ENCODE measurements at regions not wholly inside any gene's neighbourhood (a gene's known extent, or its start where the extent isn't known, plus 50 kb on each side); places are given as distances from the start of the nearest gene placed in this dataset.
"Not testable (repeated sequence)": the region's sequence is repeated elsewhere in the genome, so short reads cannot be mapped to it uniquely, and the experiment has no call there.

DNA sequence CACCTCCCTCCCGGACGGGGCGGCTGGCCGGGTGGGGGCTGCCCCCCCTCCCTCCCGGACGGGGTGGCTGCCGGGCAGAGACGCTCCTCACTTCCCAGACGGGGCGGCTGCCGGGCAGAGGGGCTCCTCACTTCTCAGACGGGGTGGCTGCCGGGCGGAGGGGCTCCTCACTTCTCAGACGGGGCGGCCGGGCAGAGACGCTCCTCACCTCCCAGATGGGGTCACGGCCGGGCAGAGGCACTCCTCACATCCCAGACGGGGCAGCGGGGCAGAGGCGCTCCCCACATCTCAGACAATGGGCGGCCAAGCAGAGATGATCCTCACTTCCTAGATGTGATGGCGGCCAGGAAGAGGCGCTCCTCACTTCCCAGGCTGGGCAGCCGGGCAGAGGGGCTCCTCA is 1430.4 kb upstream of the FLRT2 start:
- not testable (repeated sequence) for H3K4me3 ChIP-seq (ENCODE audit: low read depth, low read length); DNase-seq (ENCODE audit: low read depth)

- H3K4me3 ChIP-seq (ENCODE audit: low read depth, low read length): no peak overlapping the region
- no peak for DNase-seq (ENCODE audit: low read depth)
Observed at GRCh38 chr14:84107835-84108343, 1422.1 kb upstream of the FLRT2 start.

DNA sequence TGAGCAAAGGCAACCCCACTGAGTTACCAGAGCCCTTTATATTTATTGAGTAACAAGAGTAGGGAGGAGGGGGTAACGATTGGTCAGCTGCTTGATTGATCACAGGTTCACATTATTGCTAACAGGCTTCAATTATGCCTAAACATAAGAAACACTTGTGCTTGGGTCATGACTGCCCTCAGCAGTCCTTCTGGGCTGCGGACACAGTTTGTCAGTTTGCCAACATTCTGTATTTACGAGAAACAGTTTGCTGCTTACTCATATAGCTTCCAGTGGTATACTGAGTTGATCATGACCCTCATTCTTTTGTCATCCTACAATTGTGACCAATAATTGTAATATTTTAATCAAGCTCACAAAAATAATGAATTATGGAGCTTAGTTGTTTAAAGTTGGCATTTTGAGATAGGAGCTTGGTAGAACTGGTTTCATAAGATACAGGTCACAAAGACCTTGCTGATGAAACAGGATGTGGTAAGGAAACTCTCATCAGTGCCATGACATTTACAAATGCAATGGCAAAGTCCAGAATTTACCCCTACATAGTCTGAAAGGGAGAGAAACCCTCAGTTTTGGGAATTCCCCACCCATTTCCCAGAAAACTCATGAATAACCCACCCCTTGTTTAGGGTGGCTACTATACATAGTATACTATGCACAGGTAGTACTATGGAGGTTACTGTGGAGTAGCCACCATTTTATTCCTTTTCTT is 1421.0 kb upstream of the FLRT2 start:
- H3K4me3 ChIP-seq (ENCODE audit: low read depth, low read length): no peak overlapping the region
- no peak for DNase-seq (ENCODE audit: low read depth)

- DNase-seq (ENCODE audit: low read depth): no peak
- no peak overlapping the region for H3K4me3 ChIP-seq (ENCODE audit: low read depth, low read length)
Observed at GRCh38 chr14:84112589-84112988, 1417.4 kb upstream of the FLRT2 start.

GRCh38 chr14:84125676-84126075 is 1404.3 kb upstream of the FLRT2 start:
- no peak for DNase-seq (ENCODE audit: low read depth)
- no peak overlapping the region for H3K4me3 ChIP-seq (ENCODE audit: low read depth, low read length)

GRCh38 chr14:84127495-84127894 is 1402.4 kb upstream of the FLRT2 start:
- H3K4me3 ChIP-seq (ENCODE audit: low read depth, low read length): no peak overlapping the region
- DNase-seq (ENCODE audit: low read depth): no peak

- DNase-seq (ENCODE audit: low read depth): no peak
- H3K4me3 ChIP-seq (ENCODE audit: low read depth, low read length): no peak overlapping the region
Observed at GRCh38 chr14:84128050-84128449, 1401.9 kb upstream of the FLRT2 start.

DNA sequence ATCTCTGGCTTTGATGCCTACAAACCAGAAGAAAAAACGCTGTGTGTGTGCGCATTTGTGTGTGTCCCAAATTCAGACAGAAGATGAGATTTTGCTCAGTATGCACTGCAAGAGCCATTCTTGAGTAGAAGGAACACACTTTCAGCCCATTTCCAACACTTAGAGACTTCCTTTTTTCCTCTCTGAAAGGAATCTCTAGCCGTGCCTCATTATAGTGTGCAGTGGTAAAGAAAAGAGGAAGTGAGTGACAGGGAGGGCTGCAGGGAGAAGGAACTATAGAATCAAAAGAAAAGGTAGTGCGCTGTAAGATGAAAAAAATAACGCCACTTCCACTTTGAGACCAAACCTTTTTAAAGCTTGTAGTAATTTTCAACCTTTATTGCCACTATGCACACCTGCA is 1400.9 kb upstream of the FLRT2 start:
- DNase-seq (ENCODE audit: low read depth): no peak
- H3K4me3 ChIP-seq (ENCODE audit: low read depth, low read length): no peak overlapping the region

DNA sequence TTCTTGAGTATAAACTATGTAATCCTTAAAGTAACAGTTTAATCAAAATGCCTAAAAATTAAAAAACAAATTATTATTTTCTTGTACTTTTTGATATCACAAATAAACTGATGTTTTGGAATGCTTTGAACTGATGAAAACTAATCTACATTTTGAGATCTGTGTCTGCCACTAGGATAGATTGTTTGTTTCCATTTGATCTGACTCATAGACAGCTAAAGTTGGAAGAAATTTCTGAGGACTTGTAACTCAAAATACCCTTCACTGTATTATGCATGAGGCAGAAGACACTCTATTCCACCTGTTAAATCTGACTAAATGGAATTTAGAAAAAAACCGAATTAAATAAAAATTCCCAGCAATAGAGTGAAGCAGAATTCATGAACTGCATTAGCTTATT is 1400.0 kb upstream of the FLRT2 start:
- no peak for DNase-seq (ENCODE audit: low read depth)
- no peak overlapping the region for H3K4me3 ChIP-seq (ENCODE audit: low read depth, low read length)

DNA sequence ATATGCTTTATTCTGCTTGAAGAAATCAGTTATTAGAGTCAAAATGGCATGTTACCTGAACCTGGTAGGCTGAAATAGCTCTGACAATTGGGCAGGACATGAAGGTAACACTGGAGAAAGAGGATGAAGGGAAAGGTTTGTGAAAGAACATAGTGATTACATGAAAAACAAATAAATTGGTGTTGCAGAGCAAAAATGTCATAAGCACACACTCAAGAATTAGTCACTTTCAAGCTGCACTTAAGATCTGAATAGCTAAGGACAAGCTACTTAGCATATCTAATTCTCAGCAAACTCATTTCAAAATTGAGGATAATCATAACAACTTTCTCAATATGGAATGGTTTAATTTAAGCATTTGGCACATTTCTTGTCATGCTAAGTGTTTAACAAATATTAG is 1398.0 kb upstream of the FLRT2 start:
- no peak overlapping the region for H3K4me3 ChIP-seq (ENCODE audit: low read depth, low read length)
- DNase-seq (ENCODE audit: low read depth): no peak

DNA sequence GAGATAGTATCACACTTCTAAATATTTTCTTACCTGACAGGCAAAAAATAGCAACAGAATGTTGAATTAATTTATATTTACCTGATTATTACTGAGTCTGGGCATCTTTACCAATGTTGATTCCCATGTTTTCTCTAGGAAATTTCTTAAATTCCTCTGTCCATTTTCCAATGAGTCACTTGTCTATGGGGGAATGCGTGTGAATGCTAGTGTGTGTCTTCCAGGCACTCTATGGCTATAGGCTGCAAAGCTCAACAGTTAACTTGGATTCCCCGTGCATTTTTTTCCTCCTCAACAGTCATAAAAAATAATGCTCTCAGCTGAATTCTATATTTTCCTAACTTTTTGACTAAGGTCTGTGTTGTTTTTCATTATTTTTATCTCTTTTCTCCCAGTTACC is 1385.8 kb upstream of the FLRT2 start:
- DNase-seq (ENCODE audit: low read depth): peak; percentile 16

DNA sequence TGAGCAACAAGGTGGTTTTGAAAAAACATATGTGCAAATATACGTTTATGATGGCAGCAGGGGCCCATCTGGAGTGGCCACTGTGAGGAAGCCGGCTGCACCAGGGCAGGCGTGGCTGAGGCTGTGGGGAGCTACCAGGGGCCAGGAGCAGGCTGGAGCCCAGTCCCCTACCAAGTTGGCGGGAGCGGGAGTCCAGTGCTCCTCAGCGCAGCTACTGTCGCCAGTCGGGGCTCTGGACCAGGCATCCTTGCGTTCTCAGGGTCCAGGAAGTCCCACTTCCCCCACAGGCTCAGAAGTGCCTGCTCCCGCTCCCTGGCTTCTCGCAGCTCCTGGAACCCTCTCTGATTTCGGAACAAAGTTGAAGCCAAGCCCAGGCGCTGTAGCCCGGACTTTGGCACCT is 1377.5 kb upstream of the FLRT2 start:
- DNase-seq (ENCODE audit: low read depth): no peak
- no peak overlapping the region for H3K4me3 ChIP-seq (ENCODE audit: low read depth, low read length)

More for the DNA sequence above, 1385.8 kb upstream of the FLRT2 start:
- H3K4me3 ChIP-seq (ENCODE audit: low read depth, low read length): no peak overlapping the region

- H3K4me3 ChIP-seq (ENCODE audit: low read depth, low read length): no peak overlapping the region
- DNase-seq (ENCODE audit: low read depth): no peak
Observed at GRCh38 chr14:84162633-84163032, 1367.3 kb upstream of the FLRT2 start.

DNA sequence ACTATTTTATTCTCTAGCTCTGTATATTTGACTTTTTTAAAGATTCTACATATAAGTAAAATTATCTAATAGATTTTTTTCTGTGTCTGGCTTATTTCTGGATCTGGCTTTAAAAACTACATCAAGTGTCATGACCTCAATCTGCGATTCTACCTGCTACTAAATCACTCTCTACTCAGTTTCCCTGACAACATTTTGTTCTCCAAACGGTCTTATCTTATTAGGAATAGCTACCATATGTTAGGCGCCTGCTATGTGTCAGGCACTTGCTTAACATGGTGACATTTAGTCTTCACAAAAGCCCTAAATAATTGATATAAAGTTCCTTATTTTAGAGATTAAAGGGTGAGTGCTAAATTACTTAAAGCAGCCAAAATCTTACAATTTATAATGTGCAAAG is 1362.9 kb upstream of the FLRT2 start:
- H3K4me3 ChIP-seq (ENCODE audit: low read depth, low read length): no peak overlapping the region
- no peak for DNase-seq (ENCODE audit: low read depth)

- no peak for DNase-seq (ENCODE audit: low read depth)
- no peak overlapping the region for H3K4me3 ChIP-seq (ENCODE audit: low read depth, low read length)
Observed at GRCh38 chr14:84180336-84180735, 1349.6 kb upstream of the FLRT2 start.

DNA sequence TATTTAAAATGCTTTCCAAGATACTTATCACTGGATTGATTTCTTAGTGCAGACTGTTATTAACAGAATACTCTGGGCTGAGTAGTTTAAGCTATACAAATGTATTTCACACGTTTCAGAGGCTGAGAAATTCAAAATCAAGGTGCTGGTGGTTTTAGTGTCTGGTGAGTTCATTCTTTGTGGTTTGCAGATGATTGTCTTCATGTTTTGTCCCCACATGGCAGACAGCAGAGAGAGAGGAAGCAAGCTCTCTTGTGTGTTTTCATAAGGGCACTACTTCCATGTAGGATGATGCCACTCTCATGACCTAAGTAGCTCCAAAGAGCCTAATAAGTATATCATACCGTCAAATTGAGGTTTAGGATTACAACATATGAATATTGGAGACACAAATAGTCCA is 1348.9 kb upstream of the FLRT2 start:
- DNase-seq (ENCODE audit: low read depth): no peak
- no peak overlapping the region for H3K4me3 ChIP-seq (ENCODE audit: low read depth, low read length)

- no peak for DNase-seq (ENCODE audit: low read depth)
Observed at GRCh38 chr14:84195514-84195913, 1334.4 kb upstream of the FLRT2 start.

GRCh38 chr14:84197704-84198103 is 1332.2 kb upstream of the FLRT2 start:
- no peak overlapping the region for H3K4me3 ChIP-seq (ENCODE audit: low read depth, low read length)

More at GRCh38 chr14:84195514-84195913, 1334.4 kb upstream of the FLRT2 start:
- H3K4me3 ChIP-seq (ENCODE audit: low read depth, low read length): no peak overlapping the region

DNA sequence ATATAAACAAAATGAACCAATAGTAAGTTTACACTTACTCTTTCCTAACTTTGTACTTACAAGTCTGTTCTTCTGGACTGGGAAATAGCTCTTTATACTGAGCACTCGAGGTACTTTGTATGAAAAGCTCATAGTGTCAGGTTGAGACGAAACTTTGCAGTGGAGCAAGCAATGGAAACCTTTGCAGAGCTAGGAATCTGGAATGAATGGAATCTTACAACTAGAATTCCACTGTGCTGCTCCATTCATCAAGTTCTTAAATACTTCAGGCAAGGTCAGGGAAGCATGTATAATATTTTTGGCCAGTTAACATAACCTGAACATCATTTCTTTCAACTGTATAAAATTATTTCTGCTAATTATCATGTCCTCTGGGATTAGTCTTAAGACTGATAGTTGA is 1327.5 kb upstream of the FLRT2 start:
- no peak overlapping the region for H3K4me3 ChIP-seq (ENCODE audit: low read depth, low read length)
- DNase-seq (ENCODE audit: low read depth): no peak

More at GRCh38 chr14:84197704-84198103, 1332.2 kb upstream of the FLRT2 start:
- DNase-seq (ENCODE audit: low read depth): no peak

DNA sequence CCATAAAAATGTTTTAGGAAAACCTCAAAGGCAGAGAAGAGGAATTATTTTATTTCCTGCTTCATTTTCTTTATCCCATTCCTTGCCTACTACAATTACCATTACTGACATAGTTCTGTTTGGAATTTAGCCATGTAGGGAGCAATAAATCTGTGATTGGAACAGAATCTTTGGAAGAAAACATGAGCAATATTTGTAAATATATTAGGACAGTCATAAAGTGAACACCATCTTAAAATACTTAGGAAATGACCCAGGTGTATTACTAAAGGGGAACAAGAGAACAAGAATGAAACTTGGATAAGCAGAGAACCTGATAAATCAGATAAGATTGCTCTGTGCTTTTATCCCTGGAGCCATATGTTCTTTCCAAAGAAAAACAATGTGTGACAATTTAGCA is 1326.0 kb upstream of the FLRT2 start:
- DNase-seq (ENCODE audit: low read depth): no peak
- no peak overlapping the region for H3K4me3 ChIP-seq (ENCODE audit: low read depth, low read length)

- no peak overlapping the region for H3K4me3 ChIP-seq (ENCODE audit: low read depth, low read length)
Observed at GRCh38 chr14:84208451-84208850, 1321.5 kb upstream of the FLRT2 start.

More at GRCh38 chr14:84208451-84208850, 1321.5 kb upstream of the FLRT2 start:
- DNase-seq (ENCODE audit: low read depth): no peak

Measured in skeletal muscle cell (primary cell).